HG03175 (cell line): ENCODE measurements at regions not wholly inside any gene's neighbourhood (a gene's known extent, or its start where the extent isn't known, plus 50 kb on each side); places are given as distances from the start of the nearest gene placed in this dataset.
"Not testable (repeated sequence)": the region's sequence is repeated elsewhere in the genome, so short reads cannot be mapped to it uniquely, and the experiment has no call there.

Experiments
- ATAC-seq: cut with Tn5 transposase; IDR thresholded peaks from one replicate; pipeline ENCODE4 v1.9.1; 2021; ENCODE audit warnings: mild to moderate bottlenecking, moderate library complexity; ENCODE audit not compliant: unreplicated experiment

GRCh38 chr1:229159668-229160544 is 111.0 kb upstream of the RAB4A start:
- no peak for ATAC-seq

DNA sequence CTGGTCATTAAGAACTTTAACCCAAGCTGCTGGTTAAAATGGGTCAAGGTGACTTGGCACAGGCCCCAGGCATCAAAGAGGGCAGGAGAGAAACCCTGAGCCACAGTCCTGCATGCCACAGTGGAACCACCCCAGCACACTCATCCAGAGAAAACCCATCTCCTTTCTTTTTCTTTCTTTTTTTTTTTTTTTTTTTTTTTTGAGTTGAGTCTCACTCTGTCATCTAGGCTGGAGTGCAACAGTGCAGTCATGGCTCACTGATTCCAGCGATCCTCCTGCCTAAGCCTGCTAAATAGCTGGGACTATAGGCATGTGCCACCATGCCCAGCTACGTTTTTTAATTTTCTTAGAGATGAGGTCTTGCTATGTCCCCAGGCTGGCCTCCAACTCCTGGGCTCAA is 109.2 kb upstream of the RAB4A start:
- no peak for ATAC-seq

DNA sequence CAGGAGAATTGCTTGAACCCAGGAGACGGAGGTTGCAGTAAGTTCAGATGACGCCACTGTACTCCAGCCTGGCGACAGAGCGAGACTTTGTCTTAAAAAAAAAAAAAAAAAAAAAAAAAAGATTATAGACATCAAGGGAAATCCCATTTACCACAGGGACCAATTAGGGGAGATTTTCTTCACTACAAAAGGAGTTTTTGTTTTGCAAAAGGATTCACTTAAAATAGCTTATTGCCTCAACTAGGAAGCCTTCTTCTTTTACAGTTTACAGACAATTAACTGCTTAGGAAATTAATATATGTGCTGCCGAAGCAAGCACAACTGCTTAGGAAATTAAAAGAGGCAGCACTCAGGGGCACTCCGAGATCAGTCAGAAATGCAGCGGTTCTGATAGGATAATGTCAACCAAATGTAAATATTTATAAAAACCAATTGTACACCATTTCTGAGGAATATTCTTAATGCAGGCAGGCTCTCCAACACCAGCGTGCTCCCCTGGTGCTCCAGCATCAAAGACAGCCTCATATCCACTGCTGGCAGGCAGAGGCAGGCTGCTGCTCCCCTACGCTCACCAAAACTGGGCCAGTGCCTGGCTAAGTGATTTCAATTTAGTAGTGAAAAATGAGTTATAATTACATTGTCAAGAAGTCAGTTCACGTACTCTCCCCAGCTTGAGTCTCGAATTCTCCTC is 107.9 kb upstream of the RAB4A start:
- no peak for ATAC-seq

- no peak for ATAC-seq
These were observed 106.6 kb upstream of the RAB4A start for GRCh38 chr1:229164348-229164747.

DNA sequence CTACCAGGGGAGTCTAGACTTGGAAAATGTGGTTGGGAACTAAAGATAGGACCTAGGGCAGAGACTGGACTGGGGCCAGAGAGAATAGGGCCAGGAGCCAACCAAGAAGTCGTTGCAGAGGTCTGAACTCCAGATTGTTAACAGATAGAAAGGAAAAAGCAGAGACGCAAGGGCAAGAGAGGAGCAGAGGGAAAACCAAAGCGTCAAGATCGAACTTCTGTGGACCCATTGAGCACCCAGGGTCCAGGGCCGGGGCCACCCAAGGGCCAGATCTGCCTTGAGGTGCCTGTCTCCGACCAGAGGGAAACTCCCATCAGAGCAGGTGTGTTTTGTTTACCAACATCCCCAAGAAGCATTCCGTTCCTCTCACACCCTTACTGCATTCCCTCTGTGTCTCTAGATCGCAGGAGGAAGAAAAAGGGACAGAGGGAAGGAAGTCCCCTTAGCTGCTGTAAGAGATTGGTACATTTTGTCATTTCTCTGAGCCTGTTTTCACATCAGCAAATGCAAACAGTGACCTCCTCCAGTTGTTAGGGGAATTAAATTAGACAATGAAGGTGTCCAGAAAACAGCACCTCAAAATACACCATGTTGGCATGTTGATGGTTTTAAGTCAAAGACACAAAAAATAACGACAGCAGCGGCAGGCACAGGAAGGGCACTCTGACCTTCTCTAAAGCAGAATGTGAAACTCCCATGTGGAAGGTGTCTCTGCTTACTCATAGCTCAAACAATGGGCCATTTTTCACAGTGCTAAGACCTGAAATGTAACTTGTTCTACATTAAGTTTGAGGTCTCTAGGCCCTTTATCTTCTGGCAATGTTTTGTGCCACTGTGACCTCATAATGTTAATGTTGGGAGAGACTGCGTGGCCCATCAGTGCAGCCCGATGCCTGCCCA is 105.8 kb upstream of the RAB4A start:
- ATAC-seq: no peak

GRCh38 chr1:229167318-229167717 is 103.6 kb upstream of the RAB4A start:
- no peak for ATAC-seq

GRCh38 chr1:229169399-229169798 is 101.5 kb upstream of the RAB4A start:
- ATAC-seq: no peak

DNA sequence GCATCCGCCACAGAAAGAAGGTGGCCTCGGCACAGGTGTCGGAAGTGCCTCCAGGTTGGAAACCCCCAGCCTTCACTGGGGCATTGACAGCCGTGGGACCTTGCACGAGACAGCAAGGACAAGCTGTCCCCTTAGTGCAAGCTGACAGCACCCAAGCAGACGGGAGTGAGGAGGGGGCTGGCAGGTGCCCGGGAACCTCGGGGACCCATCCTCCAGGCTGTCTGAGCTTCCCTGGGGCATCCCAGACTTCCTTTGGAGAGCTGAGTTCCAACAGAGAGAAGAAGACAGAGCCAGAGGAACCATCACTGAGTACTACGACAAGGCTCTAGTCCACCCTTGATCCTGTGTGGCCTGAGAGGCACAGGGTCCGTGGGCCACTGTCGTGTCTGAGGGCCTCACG is 100.6 kb upstream of the RAB4A start:
- no peak for ATAC-seq

GRCh38 chr1:229170778-229171505 is 100.0 kb upstream of the RAB4A start:
- ATAC-seq: no peak

DNA sequence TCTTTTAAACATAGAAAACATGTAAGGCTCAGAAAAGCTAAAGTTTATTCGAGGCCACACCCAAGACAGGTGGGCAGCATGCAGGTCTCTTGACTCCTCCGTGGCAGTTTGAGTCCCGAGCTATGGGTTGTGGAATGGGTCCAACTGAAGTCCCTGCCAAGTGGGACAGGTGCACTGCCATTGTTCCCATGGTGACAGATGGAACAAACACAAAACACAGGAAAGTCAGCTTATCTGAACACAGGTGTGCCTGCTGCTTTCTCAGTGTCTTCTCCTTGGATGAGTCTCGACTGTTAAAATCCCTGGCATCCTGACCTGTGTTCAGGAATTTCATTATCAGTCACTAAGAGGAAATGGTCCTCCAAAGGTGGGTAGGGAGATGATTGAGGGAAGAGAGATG is 99.0 kb upstream of the RAB4A start:
- no peak for ATAC-seq

- not testable (repeated sequence) for ATAC-seq
These were observed 97.1 kb upstream of the RAB4A start for GRCh38 chr1:229173491-229174476.

DNA sequence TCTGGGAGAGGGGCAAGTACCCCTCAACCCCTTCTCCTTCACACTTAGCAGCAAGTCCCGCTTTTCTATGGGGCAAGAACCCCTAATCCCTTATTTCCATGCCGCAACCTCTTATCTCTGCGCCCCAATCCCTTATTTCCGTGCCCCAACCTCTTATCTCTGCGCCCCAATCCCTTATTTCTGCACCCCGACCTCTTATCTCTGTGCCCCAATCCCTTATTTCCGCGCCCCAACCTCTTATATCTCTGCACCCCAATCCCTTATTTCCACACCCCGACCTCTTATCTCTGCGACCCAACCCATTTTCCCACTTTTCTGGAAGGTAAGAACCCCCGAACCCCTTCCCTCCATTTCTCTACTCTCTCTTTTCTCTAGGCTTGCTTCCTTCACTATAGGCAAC is 95.6 kb upstream of the RAB4A start:
- ATAC-seq: not testable (repeated sequence)

DNA sequence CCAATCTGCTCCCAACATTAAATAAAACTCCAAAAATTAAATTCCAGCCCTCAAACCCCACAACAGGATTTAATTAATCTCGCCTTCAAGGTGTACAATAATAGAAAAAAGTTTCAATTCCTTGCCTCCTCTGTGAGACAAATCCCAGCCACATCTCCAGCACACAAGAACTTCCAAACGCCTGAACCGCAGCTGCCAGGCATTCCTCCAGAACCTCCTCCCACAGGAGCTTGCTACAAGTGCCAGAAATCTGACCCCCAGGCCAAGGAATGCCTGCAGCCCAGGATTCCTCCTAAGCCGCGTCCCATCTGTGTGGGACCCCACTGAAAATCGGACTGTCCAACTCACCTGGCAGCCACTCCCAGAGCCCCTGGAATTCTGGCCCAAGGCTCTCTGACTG is 94.5 kb upstream of the RAB4A start:
- ATAC-seq: not testable (repeated sequence)

DNA sequence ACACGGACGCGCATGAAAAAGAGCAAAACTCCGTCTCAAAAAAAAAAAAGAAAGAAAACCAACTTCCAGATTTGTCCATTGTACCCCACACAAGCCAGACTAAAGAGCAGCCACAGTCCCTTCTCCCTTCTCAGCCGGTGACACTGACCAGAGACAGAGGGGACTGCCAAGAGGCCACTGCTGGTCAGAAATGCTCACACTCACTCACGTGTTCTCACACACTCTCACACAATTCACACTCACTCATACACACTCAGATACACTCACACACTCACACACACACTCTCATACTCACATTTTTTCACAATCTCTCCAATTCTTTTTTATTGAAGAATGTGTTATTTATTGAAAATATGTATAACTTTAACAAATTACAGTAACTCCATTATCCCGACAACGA is 90.8 kb upstream of the RAB4A start:
- no peak for ATAC-seq

DNA sequence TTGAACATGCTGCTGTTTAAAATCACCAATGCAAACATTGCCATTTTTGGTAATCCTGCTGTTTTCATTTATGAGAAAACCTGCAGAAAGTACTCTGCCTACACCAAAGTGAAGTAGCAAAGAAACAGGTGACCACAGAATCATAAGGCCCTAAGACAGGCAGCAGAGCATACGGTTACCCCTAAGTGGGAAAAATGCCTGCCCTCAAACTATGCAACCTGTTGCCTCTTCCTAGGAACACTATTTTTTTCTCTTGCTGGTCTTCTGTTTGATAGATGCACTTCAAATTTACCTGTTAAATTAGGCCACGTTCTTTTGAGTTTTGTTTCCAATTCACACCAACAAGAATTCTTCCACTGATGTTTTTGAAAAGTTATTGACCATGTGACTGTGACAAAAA is 89.5 kb upstream of the RAB4A start:
- no peak for ATAC-seq

DNA sequence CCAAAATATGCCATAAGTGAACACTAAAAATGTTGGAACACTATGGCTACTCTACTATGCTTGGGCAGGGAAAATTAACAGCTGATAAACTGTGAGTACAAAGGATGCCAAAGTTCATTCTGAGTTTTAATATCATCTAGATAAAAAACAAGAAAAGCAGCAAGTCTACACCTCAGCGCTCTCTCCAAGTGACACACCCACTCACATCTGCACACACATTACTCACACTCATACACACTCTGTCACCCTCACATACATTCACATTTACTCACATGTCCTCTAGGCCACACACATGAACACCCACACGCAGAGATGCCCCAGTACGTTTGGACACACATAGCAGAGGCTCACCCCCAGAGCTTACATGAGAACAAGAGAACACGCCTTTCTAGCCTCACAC is 87.3 kb upstream of the RAB4A start:
- ATAC-seq: no peak

- ATAC-seq: no peak
These were observed 86.8 kb upstream of the RAB4A start for GRCh38 chr1:229184066-229184465.

DNA sequence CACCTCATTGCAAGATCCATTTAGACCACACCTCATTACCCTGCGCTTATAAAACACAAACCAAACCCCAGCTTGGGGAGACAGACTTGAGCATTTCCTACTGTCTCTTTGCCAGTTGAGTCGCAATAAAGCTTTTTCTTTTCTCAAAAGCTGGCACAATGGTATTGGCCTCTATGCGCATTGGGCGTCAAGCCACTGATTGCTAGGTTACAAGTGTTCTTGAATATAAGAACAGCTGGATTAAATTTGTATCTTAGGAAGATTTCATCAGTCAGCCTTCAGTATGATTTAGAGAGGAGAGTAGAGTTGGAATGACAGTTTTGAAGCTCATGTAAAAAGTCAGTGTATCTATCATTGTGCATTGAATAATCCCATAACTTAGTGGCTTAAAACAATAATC is 84.9 kb upstream of the RAB4A start:
- ATAC-seq: no peak

GRCh38 chr1:229186373-229187056 is 84.4 kb upstream of the RAB4A start:
- ATAC-seq: peak; percentile 88
